ENCODE measurements at regions not wholly inside any gene's neighbourhood (a gene's known extent, or its start where the extent isn't known, plus 50 kb on each side); places are given as distances from the start of the nearest gene placed in this dataset.

DNA sequence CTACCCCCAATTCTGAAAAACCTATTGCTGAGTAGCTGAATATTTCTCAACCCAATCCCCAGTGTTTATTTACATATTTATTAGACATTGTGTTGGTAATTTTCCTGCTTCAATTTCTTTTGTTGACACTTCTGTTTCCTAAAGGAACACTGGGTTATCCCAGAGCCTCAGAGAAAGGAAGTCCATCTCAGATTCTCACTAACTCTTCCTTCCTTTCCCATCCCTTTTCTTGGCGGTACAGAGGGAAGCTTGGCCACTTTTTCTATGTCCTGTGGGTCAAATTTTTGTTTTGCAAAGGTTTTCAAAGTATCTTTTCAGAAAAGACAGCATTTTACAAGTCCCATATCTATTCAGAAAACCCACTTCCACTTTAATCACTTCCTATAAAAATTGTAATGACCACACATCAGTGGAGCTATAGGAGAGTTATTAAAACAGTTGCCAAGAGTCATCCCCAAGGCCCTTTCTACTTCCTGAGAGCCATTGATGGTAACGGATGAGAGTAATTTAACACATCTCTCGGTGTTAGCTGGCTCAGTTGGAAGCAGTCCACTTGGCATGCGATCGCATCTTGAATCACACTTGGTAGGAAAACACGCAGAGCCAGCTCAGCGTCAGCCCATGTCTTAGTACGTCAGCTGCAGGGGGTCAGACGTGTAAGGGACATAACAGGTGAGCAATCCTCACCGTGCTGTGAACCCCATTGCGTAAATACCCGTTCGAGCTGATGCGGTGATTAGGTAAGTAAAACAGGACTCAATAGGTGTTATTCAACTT is 231.1 kb upstream of the ADARB2 start:
- no peak for DNase-seq

GRCh38 chr10:1966712-1967376 is 229.5 kb upstream of the ADARB2 start:
- no peak for DNase-seq

- no peak for DNase-seq
Observed at GRCh38 chr10:1964476-1964875, 227.2 kb upstream of the ADARB2 start.

DNA sequence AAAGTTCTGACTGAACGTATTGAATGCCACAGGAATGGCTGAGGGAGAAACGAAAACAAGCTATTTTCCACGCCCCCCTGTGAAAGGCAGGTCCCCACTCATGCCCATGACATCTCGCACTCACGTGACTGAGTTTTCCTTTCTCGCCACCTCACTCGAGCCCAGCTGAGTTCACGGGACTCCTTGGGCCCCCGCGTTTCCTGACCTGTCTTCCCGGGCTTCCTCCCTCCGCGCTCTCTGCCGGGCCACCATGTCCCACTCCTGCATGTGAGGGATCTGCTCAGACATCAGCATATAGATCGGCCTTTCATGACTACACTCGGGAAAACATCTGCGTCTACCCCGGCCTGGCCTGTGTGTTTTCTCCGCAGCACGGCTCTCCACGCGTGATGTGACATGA is 226.0 kb upstream of the ADARB2 start:
- no peak for DNase-seq

- DNase-seq, result no peak
Observed at GRCh38 chr10:1961989-1962388, 224.7 kb upstream of the ADARB2 start.

- DNase-seq, result no peak
Observed at GRCh38 chr10:1960982-1961381, 223.7 kb upstream of the ADARB2 start.

DNA sequence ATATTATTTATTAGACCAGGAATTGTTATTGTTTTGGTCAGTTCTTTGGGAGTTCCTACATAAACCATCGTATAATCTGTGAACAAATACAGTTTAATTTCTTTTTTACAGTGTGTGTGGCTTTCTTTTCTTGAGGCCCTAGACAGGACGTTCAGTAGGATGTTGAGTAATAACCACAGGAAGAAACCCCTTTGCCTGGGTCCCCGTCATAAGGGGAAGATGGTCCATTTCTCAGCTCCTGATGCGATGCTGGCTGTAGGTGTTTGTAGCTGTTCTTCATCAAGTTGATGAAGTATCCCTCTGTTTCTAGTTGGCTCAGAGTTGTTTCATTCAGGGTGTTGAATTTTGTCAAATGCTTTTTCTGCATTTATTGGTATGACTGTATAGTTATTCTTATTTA is 219.7 kb upstream of the ADARB2 start:
- DNase-seq, result no peak

GRCh38 chr10:1954300-1954699 is 217.0 kb upstream of the ADARB2 start:
- DNase-seq, result no peak

- DNase-seq, result no peak
Observed at GRCh38 chr10:1952126-1953095, 215.1 kb upstream of the ADARB2 start.

GRCh38 chr10:1950803-1951495 is 213.6 kb upstream of the ADARB2 start:
- DNase-seq, result no peak

DNA sequence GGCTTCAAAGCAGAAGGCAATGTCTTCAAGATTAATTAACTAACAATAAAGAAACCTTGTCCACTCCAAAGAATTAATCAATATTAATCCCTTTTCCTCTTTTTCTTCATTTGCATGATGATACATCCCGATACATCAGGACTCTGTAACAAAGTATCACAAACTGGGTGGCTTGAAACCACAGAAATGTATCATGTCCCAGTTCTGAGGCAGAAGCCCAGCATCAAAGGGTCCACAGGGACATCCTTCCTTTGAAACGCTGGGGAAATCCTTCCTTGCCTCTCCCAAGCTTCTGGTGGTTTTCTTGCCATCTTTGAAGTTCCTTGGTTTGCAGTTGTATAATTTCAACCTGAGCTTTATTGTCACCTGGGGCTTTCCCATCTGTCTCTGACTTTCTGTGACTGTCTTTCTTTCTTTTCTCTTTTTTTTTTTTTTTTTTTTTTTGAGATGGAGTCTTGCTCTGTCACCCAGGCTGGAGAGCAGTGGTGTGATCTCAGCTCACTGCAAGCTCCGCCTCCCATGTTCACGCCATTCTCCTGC is 210.2 kb upstream of the ADARB2 start:
- DNase-seq, result no peak

GRCh38 chr10:1944487-1944886 is 207.2 kb upstream of the ADARB2 start:
- no peak for DNase-seq

GRCh38 chr10:1942478-1942877 is 205.2 kb upstream of the ADARB2 start:
- DNase-seq, result no peak

GRCh38 chr10:1939016-1939415 is 201.7 kb upstream of the ADARB2 start:
- peak; percentile 22 for DNase-seq

GRCh38 chr10:1938317-1938716 is 201.0 kb upstream of the ADARB2 start:
- DNase-seq, result peak; percentile 48

- DNase-seq, result no peak
Observed at GRCh38 chr10:1935912-1936311, 198.6 kb upstream of the ADARB2 start.

GRCh38 chr10:1933215-1933614 is 195.9 kb upstream of the ADARB2 start:
- DNase-seq, result no peak

- no peak for DNase-seq
Observed at GRCh38 chr10:1932692-1933094, 195.4 kb upstream of the ADARB2 start.

GRCh38 chr10:1928606-1929005 is 191.3 kb upstream of the ADARB2 start:
- no peak for DNase-seq

DNA sequence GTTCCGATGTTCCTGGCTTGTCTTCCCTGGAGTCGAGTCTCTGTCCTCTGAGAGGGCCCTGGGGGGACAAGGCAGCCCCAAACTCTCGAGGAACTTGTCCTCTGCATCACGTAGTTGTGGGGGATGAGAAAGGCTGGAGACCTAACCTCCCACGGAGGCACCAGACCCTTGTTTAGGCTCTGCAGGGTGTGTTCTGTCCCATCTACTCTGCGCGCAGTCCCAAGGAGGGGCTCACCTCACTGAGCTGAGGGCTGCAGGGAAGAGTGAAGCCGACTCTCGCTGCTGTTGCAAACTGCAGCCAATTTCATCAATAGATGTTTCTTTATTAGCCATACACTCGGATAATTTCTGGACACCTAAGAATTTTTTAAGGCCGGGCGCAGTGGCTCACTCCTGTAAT is 186.7 kb upstream of the ADARB2 start:
- no peak for DNase-seq

- no peak for DNase-seq
Observed at GRCh38 chr10:1923586-1923985, 186.3 kb upstream of the ADARB2 start.

DNA sequence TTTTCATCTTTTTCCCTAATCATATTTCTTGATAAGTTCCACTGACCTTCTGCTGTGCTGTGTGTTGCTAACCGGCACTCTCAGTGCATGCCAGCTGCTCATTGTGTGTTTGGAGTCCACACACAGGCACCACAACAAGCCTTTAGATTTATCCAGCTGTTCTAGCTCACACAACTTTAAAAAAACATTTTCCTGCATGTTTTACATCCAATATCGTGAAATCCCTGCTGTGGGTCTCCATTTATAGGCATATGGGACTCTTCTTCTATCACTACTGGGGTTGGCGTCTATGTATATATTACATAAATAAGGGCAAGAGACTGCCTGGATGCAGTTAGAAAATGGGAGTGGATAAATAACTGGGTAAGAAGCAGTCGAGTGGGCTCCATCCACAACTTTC is 183.6 kb upstream of the ADARB2 start:
- no peak for DNase-seq

DNA sequence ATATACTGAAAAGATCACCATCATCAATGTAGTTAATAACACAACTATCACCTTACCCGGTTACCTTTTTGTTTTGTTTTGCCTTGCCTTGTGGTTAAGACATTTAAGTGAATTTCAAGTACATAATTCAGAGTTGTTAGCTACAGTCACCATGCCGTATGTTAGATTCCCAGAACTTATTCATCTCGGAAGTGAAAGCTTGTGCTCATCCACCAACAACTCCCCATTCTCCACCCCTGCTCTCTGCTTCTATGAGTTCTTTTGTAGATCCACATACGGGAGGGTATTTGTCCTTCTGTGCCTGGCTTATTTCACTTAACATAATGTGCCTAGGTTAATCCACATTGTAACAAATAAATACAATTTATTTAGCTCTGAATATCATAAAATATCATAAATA is 182.8 kb upstream of the ADARB2 start:
- no peak for DNase-seq

Measured in CD4-positive, alpha-beta T cell treated with Interleukin-10 for 1 hour (primary cell).